Lung (tissue), 11 donors: ENCODE measurements at regions not wholly inside any gene's neighbourhood (a gene's known extent, or its start where the extent isn't known, plus 50 kb on each side); places are given as distances from the start of the nearest gene placed in this dataset.
"Not testable (repeated sequence)": the region's sequence is repeated elsewhere in the genome, so short reads cannot be mapped to it uniquely, and the experiment has no call there.

ENCODE experiments used
- ATAC-seq: fragments of 200-7000 bp; cut with Tn5 transposase; one replicate; pipeline ENCODE4 v1.9.1; 2020; ENCODE audit warnings: moderate number of reproducible peaks; ENCODE audit not compliant: insufficient read depth, low FRiP score
- DNase-seq, 3 donors: peaks; one replicate each; pipeline ENCODE4 v3.0.0-alpha.2; 2013 to 2017
- H3K27ac ChIP-seq, 2 donors: one replicate each; pipeline ENCODE4 v1.5.1; 2013; ENCODE audit warnings: mild to moderate bottlenecking in 2 of 2, moderate library complexity in 2 of 2, control low read depth in 1 of 2, inconsistent platforms in 1 of 2, low read depth in 1 of 2, low read length in 1 of 2
- H3K27me3 ChIP-seq, 3 donors: one replicate each; pipeline ENCODE4 v1.5.1; 2013; ENCODE audit warnings: low read length in 2 of 3; ENCODE audit not compliant: control insufficient read depth in 3 of 3, insufficient read depth in 3 of 3
- H3K36me3 ChIP-seq, 4 donors: one replicate each; pipeline ENCODE4 v1.5.1; 2013; ENCODE audit warnings: low read length in 4 of 4, mild to moderate bottlenecking in 1 of 4, moderate library complexity in 1 of 4; ENCODE audit not compliant: control insufficient read depth in 4 of 4, insufficient read depth in 4 of 4
- H3K4me1 ChIP-seq, 5 donors: one replicate each; pipeline ENCODE4 v1.5.1; 2013; ENCODE audit warnings: low read length in 5 of 5, mild to moderate bottlenecking in 2 of 5, moderate library complexity in 1 of 5; ENCODE audit not compliant: control insufficient read depth in 5 of 5, insufficient read depth in 5 of 5
- H3K4me3 ChIP-seq: one replicate; pipeline ENCODE4 v1.5.1; 2013; ENCODE audit warnings: mild to moderate bottlenecking, control low read depth, moderate library complexity
- H3K9ac ChIP-seq, 2 donors: one replicate each; pipeline ENCODE4 v1.5.1; 2013; ENCODE audit warnings: low read length in 2 of 2, control low read depth in 1 of 2; ENCODE audit not compliant: insufficient read depth in 1 of 2
- H3K9me3 ChIP-seq, 4 donors: one replicate each; pipeline ENCODE4 v1.5.1; 2013; ENCODE audit warnings: low read length in 3 of 4, mild to moderate bottlenecking in 1 of 4, moderate library complexity in 1 of 4; ENCODE audit not compliant: control insufficient read depth in 4 of 4, insufficient read depth in 3 of 4
- WGBS, 2 donors: extraction: QIAGEN DNeasy Blood & Tissue Kit; methylation state at CpG; one replicate each; pipeline ENCODE4 v1.1.7; 2013; 5-methylcytosine and 5-hydroxymethylcytosine counted together
- TF ChIP-seq, protein P1 (sequence below): IDR thresholded peaks from 2 replicates; pipeline ENCODE4 v1.5.1; 2012; ENCODE audit warnings: mild to moderate bottlenecking; ENCODE audit errors: control extremely low read depth, extremely low read depth
- donor health status: control.
- donor health status: control.
- donor health status: Bipolar disorder and iron deficiency.
- donor health status: healthy.
- donor health status: DM: yes; HTN: yes; CAD: no.

DNA sequence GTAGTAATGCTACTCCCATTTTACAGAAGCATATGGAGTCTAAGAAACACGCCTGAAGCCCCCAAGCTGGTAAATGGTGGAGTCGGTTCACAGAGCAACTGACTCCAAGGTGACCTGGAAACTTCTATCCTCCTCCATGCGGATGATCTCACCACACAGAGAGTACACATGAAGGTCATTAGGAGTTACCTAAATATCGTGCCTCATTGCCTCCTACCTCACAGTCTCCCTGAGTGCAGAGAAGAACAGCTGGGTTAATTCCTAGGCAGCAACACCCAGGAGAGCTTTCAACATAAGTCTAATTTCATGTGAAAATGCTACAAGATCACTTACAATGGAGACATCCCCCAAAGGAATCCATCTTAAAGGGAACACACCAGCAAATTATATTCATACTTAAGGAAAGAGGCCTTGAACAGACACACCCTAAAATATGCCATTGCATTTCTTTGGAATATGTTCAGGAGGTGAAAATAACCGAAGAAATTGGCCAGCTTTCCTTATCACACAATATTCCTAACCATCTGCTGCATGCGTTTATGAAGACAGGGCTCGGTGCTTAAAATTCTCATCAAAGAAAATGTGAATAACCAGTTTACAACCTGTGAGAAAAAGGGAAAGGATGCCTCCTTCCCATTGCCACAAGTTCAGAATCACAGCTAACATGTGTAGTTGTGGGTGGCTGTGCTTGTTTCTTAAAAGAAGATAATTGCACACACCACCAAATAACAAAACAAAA, 203.6 kb upstream of the NBEA start:
- Histone ChIP-seq H3K9ac (no peak overlapping the region), H3K4me3 (no peak overlapping the region), H3K9me3 (no peaks in the 10 kb centered on the region), H3K4me1 (peaks cover 0 to 2% (median 0%) of the 10 kb centered on the region in 5 donors), H3K27ac (no peak overlapping the region), H3K27me3 (no peaks in the 10 kb centered on the region), H3K36me3 (no peaks in the 10 kb centered on the region)
- 75 to 83% methylated on average over 7 of the region's 7 CpGs for WGBS, 2 donors
- ATAC-seq (no peak), DNase-seq (no peak)
- TF ChIP-seq, protein P1, sequence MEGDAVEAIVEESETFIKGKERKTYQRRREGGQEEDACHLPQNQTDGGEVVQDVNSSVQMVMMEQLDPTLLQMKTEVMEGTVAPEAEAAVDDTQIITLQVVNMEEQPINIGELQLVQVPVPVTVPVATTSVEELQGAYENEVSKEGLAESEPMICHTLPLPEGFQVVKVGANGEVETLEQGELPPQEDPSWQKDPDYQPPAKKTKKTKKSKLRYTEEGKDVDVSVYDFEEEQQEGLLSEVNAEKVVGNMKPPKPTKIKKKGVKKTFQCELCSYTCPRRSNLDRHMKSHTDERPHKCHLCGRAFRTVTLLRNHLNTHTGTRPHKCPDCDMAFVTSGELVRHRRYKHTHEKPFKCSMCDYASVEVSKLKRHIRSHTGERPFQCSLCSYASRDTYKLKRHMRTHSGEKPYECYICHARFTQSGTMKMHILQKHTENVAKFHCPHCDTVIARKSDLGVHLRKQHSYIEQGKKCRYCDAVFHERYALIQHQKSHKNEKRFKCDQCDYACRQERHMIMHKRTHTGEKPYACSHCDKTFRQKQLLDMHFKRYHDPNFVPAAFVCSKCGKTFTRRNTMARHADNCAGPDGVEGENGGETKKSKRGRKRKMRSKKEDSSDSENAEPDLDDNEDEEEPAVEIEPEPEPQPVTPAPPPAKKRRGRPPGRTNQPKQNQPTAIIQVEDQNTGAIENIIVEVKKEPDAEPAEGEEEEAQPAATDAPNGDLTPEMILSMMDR: no peak

DNA sequence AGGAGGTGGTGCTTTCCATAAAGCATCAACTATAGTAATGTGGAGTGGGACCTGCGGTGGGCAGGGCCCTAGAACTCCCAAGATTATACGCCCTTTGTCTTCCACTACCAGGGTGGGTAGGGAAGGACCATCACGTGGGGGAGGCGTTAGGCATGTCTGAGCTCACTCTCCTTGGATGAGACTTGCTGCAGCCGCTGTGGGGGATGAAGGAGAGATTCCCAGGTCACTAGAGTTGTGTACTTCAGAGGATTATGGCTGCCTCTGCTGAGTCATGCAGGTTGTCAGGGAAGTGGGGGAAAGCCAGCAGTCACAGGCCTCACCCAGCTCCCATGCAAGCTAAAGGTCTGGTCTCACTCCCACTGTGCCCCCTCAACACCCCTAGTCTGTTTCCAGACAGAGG, 195.0 kb upstream of the NBEA start:
- not testable (repeated sequence) for H3K36me3 ChIP-seq, H3K9me3 ChIP-seq, H3K4me3 ChIP-seq, ATAC-seq, H3K9ac ChIP-seq, H3K27me3 ChIP-seq, DNase-seq
- Histone ChIP-seq H3K27ac (peak overlapping the region in 1 of 2 donors; percentile 76), H3K4me1 (peaks cover 0 to 16% (median 5%) of the 10 kb centered on the region in 5 donors)
- WGBS, 2 donors: 91% methylated on average over 5 of the region's 5 CpGs

- ATAC-seq (no peak), DNase-seq (no peak)
- TF ChIP-seq, protein P1: no peak
- no peaks in the 10 kb centered on the region for H3K27me3 ChIP-seq
- 93 to 94% methylated on average over 4 of the region's 4 CpGs for WGBS, 2 donors
- peak overlapping the region; percentile 40 to 76 for H3K27ac ChIP-seq
- H3K4me3 ChIP-seq: no peak overlapping the region
- H3K4me1 ChIP-seq: peaks cover 0 to 16% (median 5%) of the 10 kb centered on the region in 5 donors
- H3K36me3 ChIP-seq: no peaks in the 10 kb centered on the region
- no peaks in the 10 kb centered on the region for H3K9me3 ChIP-seq
- H3K9ac ChIP-seq: no peak overlapping the region
These were observed 194.6 kb upstream of the NBEA start for GRCh38 chr13:34747507-34747906.

DNA sequence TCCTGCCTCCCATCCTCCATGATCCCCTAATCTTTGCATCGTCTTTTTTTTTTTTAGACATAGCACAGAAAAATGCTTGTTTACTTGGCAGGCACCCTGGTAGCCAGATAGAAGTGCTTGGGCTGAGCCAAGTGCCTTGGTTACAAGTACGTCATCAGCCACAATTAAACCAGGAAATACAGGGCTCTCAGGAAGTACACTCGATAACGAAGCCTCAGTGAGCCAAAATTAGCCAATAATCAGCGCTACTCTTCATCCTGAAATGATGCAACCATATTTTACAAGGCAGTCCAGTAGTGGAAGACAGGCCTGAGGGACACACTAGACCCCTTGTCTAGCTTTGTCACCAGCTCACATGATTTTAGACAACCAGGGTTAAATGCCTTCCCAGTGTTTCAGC, 194.0 kb upstream of the NBEA start:
- ATAC-seq (peak; percentile 63), DNase-seq (peak; percentile 54 to 83 (median 82))
- H3K9ac ChIP-seq: no peak overlapping the region
- no peak overlapping the region for H3K4me3 ChIP-seq
- H3K4me1 ChIP-seq: peaks cover 0 to 16% (median 5%) of the 10 kb centered on the region in 5 donors
- WGBS, 2 donors: 20 to 44% methylated on average over 5 of the region's 5 CpGs
- TF ChIP-seq, protein P1: no peak
- peak overlapping the region; percentile 40 to 76 for H3K27ac ChIP-seq
- H3K36me3 ChIP-seq: no peaks in the 10 kb centered on the region
- H3K9me3 ChIP-seq: no peaks in the 10 kb centered on the region
- no peaks in the 10 kb centered on the region for H3K27me3 ChIP-seq
